ENCODE measurements at regions not wholly inside any gene's neighbourhood (a gene's known extent, or its start where the extent isn't known, plus 50 kb on each side); places are given as distances from the start of the nearest gene placed in this dataset.

DNA sequence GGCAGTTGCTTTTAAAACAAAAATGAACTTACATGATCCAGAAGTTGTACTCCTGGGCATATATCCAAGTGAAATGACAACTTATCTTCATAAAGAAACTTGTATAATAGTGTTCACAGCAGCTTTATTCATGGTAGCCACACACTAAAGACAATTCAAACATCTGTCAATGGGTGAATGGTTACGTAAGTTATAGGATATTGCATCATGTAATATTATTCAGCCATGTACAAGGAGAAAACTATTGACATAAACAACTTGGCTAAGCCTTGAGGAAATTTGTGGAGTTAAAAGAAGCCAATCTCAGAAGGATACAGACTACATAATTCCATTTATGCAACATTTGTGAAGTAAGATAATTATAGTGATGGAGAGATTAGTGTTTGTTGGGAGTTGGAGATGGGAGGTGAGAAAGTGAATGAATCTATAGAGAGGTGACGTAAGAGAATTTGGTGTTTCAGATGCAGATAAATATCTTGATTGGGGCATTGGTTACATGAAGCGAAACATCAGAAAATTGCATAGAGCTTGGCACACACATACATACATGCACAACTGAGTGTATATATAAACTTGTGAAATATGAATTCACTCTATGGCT, 49.9 kb upstream of the GRIK1 start:
- TF ChIP-seq TAF1 (IDR thresholded peaks at IDR 0.05; ENCODE audit: borderline replicate concordance, low read depth, low read length) (no peak), POLR2A (IDR thresholded peaks at IDR 0.05; ENCODE audit: low read depth, low read length) (no peak), POLR2AphosphoS5 (IDR thresholded peaks at IDR 0.05; ENCODE audit: low read depth, low read length) (no peak)
